Vagina (tissue), 2 donors: ENCODE measurements at regions not wholly inside any gene's neighbourhood (a gene's known extent, or its start where the extent isn't known, plus 50 kb on each side); places are given as distances from the start of the nearest gene placed in this dataset.

Source experiments
- POLR2A ChIP-seq, 2 donors: fragments of 450-650 bp; IDR thresholded peaks; one replicate each; pipeline ENCODE4 v1.6.1; 2017; ENCODE audit warnings: antibody characterized with exemption in 2 of 2, mild to moderate bottlenecking in 2 of 2, moderate library complexity in 2 of 2
- POLR2AphosphoS5 ChIP-seq, 2 donors: sonication (generic); formaldehyde crosslinking; IDR thresholded peaks; one replicate each; pipeline ENCODE4 v1.9.0; 2017; ENCODE audit warnings: antibody characterized with exemption in 2 of 2, mild to moderate bottlenecking in 2 of 2, low read depth in 1 of 2; ENCODE audit not compliant: insufficient read depth in 1 of 2
- TF ChIP-seq, protein P1 (sequence below), 3 experiments: fragments of 450-650 bp in 2 of 3; fragments of 200-600 bp in 1 of 3; sonication (generic) in 1 of 3; IDR thresholded peaks; one replicate each; pipeline ENCODE4 v1.5.1; 2017 to 2019; ENCODE audit warnings: antibody characterized with exemption in 3 of 3, mild to moderate bottlenecking in 2 of 3, moderate library complexity in 2 of 3

- TF ChIP-seq POLR2AphosphoS5 (IDR thresholded peaks at IDR 0.05; ENCODE audit: insufficient read depth in 1 of 2, low read depth in 1 of 2): no peak
- TF ChIP-seq, protein P1, sequence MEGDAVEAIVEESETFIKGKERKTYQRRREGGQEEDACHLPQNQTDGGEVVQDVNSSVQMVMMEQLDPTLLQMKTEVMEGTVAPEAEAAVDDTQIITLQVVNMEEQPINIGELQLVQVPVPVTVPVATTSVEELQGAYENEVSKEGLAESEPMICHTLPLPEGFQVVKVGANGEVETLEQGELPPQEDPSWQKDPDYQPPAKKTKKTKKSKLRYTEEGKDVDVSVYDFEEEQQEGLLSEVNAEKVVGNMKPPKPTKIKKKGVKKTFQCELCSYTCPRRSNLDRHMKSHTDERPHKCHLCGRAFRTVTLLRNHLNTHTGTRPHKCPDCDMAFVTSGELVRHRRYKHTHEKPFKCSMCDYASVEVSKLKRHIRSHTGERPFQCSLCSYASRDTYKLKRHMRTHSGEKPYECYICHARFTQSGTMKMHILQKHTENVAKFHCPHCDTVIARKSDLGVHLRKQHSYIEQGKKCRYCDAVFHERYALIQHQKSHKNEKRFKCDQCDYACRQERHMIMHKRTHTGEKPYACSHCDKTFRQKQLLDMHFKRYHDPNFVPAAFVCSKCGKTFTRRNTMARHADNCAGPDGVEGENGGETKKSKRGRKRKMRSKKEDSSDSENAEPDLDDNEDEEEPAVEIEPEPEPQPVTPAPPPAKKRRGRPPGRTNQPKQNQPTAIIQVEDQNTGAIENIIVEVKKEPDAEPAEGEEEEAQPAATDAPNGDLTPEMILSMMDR (IDR thresholded peaks at IDR 0.05): no peak
- no peak for TF ChIP-seq POLR2A (IDR thresholded peaks at IDR 0.05)
These were observed 88.8 kb upstream of the BET1 start for GRCh38 chr7:94092980-94093379.
